GM12891 (cell line): ENCODE measurements at regions not wholly inside any gene's neighbourhood (a gene's known extent, or its start where the extent isn't known, plus 50 kb on each side); places are given as distances from the start of the nearest gene placed in this dataset.

Source experiments
- PAX5 ChIP-seq: IDR thresholded peaks from 2 replicates; pipeline ENCODE4 v1.6.1; 2011; ENCODE audit warnings: low read length, moderate library complexity, mild to moderate bottlenecking; ENCODE audit not compliant: insufficient read depth, severe bottlenecking
- POLR2A ChIP-seq: IDR thresholded peaks from 2 replicates; pipeline ENCODE4 v1.6.1; 2011; ENCODE audit warnings: low read depth, low read length, control low read depth
- POLR2AphosphoS5 ChIP-seq: IDR thresholded peaks from 2 replicates; pipeline ENCODE4 v1.6.1; 2011; ENCODE audit warnings: low read depth, low read length, control low read depth
- SPI1 ChIP-seq: IDR thresholded peaks from 2 replicates; pipeline ENCODE4 v1.6.1; 2011; ENCODE audit warnings: low read depth, low read length, control low read depth
- TAF1 ChIP-seq: IDR thresholded peaks from 2 replicates; pipeline ENCODE4 v1.6.1; 2011; ENCODE audit warnings: low read depth, low read length, control low read depth

GRCh38 chr11:130786586-130786985 is 129.7 kb downstream of the SNX19 start:
- TF ChIP-seq POLR2AphosphoS5 (no peak), POLR2A (no peak), SPI1 (no peak), TAF1 (no peak), PAX5 (no peak)
